Aorta (tissue), 5 donors: ENCODE measurements at regions not wholly inside any gene's neighbourhood (a gene's known extent, or its start where the extent isn't known, plus 50 kb on each side); places are given as distances from the start of the nearest gene placed in this dataset.

ENCODE experiments used
- ATAC-seq: fragments of 200-7000 bp; cut with Tn5 transposase; one replicate; pipeline ENCODE4 v1.9.1; 2022; ENCODE audit warnings: moderate library complexity; ENCODE audit not compliant: low FRiP score
- DNase-seq, 2 donors: peaks; one replicate each; pipeline ENCODE4 v3.0.0-alpha.2; 2020
- H3K27ac ChIP-seq, 2 donors: one replicate each; pipeline ENCODE4 v1.5.1; 2013; ENCODE audit warnings: low read length in 2 of 2, mild to moderate bottlenecking in 2 of 2, moderate library complexity in 2 of 2, control low read depth in 1 of 2, inconsistent platforms in 1 of 2, low read depth in 1 of 2
- H3K27me3 ChIP-seq, 2 donors: one replicate each; pipeline ENCODE4 v1.6.1; 2013; ENCODE audit warnings: control low read depth in 1 of 2, low read length in 1 of 2, mild to moderate bottlenecking in 1 of 2, moderate library complexity in 1 of 2; ENCODE audit not compliant: insufficient read depth in 2 of 2, control insufficient read depth in 1 of 2
- H3K36me3 ChIP-seq, 2 donors: one replicate each; pipeline ENCODE4 v1.6.1; 2013; ENCODE audit warnings: control low read depth in 1 of 2, low read length in 1 of 2, mild to moderate bottlenecking in 1 of 2; ENCODE audit not compliant: insufficient read depth in 2 of 2, control insufficient read depth in 1 of 2
- H3K4me1 ChIP-seq, 2 donors: one replicate each; pipeline ENCODE4 v1.6.1; 2013; ENCODE audit warnings: low read length in 2 of 2, control low read depth in 1 of 2, mild to moderate bottlenecking in 1 of 2, moderate library complexity in 1 of 2; ENCODE audit not compliant: insufficient read depth in 2 of 2, control insufficient read depth in 1 of 2
- H3K4me3 ChIP-seq, 2 donors: one replicate each; pipeline ENCODE4 v1.5.1; 2013; ENCODE audit warnings: low read length in 2 of 2, control low read depth in 1 of 2, mild to moderate bottlenecking in 1 of 2
- H3K9me3 ChIP-seq: one replicate; pipeline ENCODE4 v1.6.1; 2013; ENCODE audit warnings: mild to moderate bottlenecking, low read length; ENCODE audit not compliant: control insufficient read depth
- WGBS, 2 donors: extraction: QIAGEN DNeasy Blood & Tissue Kit; methylation state at CpG; one replicate each; pipeline ENCODE4 v1.1.7; 2013; 5-methylcytosine and 5-hydroxymethylcytosine counted together
- intact Hi-C, 2 donors: fragments of 100-400 bp; cut with DNase I; formaldehyde crosslinking; loops; one replicate each; pipeline versions ENCODE4 v1.14.2 to v1.15.0; 2022
- donor health status: healthy with polysubstance abuse.
- donor health status: Bipolar disorder and iron deficiency.
- donor health status: DM: no; HTN: no; CAD: no.
- donor health status: DM: no; HTN: no; CAD: no.
- donor health status: DM: yes; HTN: yes; CAD: no.

GRCh38 chr4:64479338-64479737, 70.1 kb upstream of the TECRL start:
- intact Hi-C loops = no loop called here

GRCh38 chr4:64477127-64477526, 67.9 kb upstream of the TECRL start:
- intact Hi-C loops = no loop called here
- 4 to 7% methylated on average over 1 of the region's 1 CpG for WGBS, 2 donors
- Histone ChIP-seq H3K4me3 (no peak overlapping the region), H3K4me1 (no peaks in the 10 kb centered on the region), H3K27ac (no peak overlapping the region), H3K27me3 (no peaks in the 10 kb centered on the region), H3K36me3 (no peaks in the 10 kb centered on the region), H3K9me3 (no peaks in the 10 kb centered on the region)
- no peak for DNase-seq
- ATAC-seq = no peak

More at GRCh38 chr4:64479338-64479737, 70.1 kb upstream of the TECRL start:
- Histone ChIP-seq H3K27ac (no peak overlapping the region), H3K4me3 (no peak overlapping the region), H3K4me1 (no peaks in the 10 kb centered on the region), H3K9me3 (no peaks in the 10 kb centered on the region), H3K36me3 (no peaks in the 10 kb centered on the region), H3K27me3 (no peaks in the 10 kb centered on the region)
- no peak for DNase-seq
- WGBS, 2 donors = 89 to 94% methylated on average over 2 of the region's 2 CpGs
- no peak for ATAC-seq

GRCh38 chr4:64465263-64465662, 56.0 kb upstream of the TECRL start:
- H3K9me3 ChIP-seq = no peaks in the 10 kb centered on the region
- H3K4me3 ChIP-seq = no peak overlapping the region
- no peaks in the 10 kb centered on the region for H3K27me3 ChIP-seq
- 50 to 58% methylated on average over 4 of the region's 4 CpGs for whole genome bisulfite sequencing, 2 donors
- no peaks in the 10 kb centered on the region for H3K4me1 ChIP-seq
- ATAC-seq = no peak
- H3K27ac ChIP-seq = no peak overlapping the region
- intact Hi-C loops = no loop called here
- DNase-seq = no peak
- H3K36me3 ChIP-seq = no peaks in the 10 kb centered on the region

GRCh38 chr4:64464581-64464980, 55.3 kb upstream of the TECRL start:
- H3K27me3 ChIP-seq = no peaks in the 10 kb centered on the region
- 17 to 23% methylated on average over 5 of the region's 5 CpGs for WGBS, 2 donors
- H3K4me3 ChIP-seq = no peak overlapping the region
- ATAC-seq (no peak), DNase-seq (no peak)
- H3K27ac ChIP-seq = no peak overlapping the region
- intact Hi-C loops = no loop called here
- no peaks in the 10 kb centered on the region for H3K36me3 ChIP-seq
- no peaks in the 10 kb centered on the region for H3K4me1 ChIP-seq
- H3K9me3 ChIP-seq = no peaks in the 10 kb centered on the region
